ENCODE measurements at regions not wholly inside any gene's neighbourhood (a gene's known extent, or its start where the extent isn't known, plus 50 kb on each side); places are given as distances from the start of the nearest gene placed in this dataset.

DNA sequence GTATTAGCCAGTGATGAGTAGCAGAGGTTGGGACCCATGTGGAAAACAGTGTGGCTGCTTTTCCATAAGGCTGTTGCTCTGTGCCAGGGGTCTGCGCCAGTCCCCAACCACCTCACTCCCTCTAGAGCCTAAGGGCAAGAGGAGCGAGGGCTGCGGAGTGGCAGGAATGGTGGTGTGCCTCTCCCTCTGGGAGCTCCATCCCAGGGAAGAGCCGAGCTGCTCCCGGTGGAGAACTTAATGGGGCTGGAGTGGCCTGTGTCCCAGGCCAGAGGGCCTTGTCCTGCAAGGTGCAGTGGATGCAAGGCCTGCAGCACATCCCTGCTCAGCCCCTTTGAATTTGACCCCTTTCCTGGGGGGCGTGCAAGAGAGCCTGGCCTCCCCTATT lies 105.4 kb upstream of the GRXCR1 start:
- Histone ChIP-seq H3K79me2 (ENCODE audit: insufficient read depth, low read length) (no peaks in the 10 kb centered on the region), H2AFZ (ENCODE audit: low read length) (no peak overlapping the region), H4K20me1 (ENCODE audit: insufficient read depth, low read length, poor library complexity, severe bottlenecking) (no peaks in the 10 kb centered on the region), H3K9ac (ENCODE audit: low read depth, low read length, poor library complexity, severe bottlenecking) (no peak overlapping the region), H3K4me2 (ENCODE audit: low read depth, low read length, poor library complexity, severe bottlenecking) (no peak overlapping the region), H3K27me3 (ENCODE audit: insufficient read depth, low read length, poor library complexity, severe bottlenecking) (no peaks in the 10 kb centered on the region), H3K4me1 (ENCODE audit: insufficient read depth, low read length, poor library complexity, severe bottlenecking) (no peaks in the 10 kb centered on the region), H3K9me2 (replicated peaks; ENCODE audit: low read depth, low read length) (no peaks in the 10 kb centered on the region), H3F3A (ENCODE audit: low read depth) (no peaks in the 10 kb centered on the region), H3K4me3 (ENCODE audit: low read length, poor library complexity, severe bottlenecking) (no peak overlapping the region), H3K9me3 (ENCODE audit: insufficient read depth, low read depth, low read length) (no peaks in the 10 kb centered on the region), H3K36me3 (ENCODE audit: insufficient read depth, low read length) (no peaks in the 10 kb centered on the region)
- TF ChIP-seq EZH2phosphoT487 (IDR thresholded peaks at IDR 0.05; ENCODE audit: borderline replicate concordance) (no peak), CTCF (conservative IDR thresholded peaks at IDR 0.05; ENCODE audit: low read length) (no peak)

- Histone ChIP-seq H3F3A (ENCODE audit: low read depth) (no peaks in the 10 kb centered on the region), H3K36me3 (ENCODE audit: insufficient read depth, low read length) (no peaks in the 10 kb centered on the region), H4K20me1 (ENCODE audit: insufficient read depth, low read length, poor library complexity, severe bottlenecking) (no peaks in the 10 kb centered on the region), H3K9me2 (replicated peaks; ENCODE audit: low read depth, low read length) (no peaks in the 10 kb centered on the region), H3K9ac (ENCODE audit: low read depth, low read length, poor library complexity, severe bottlenecking) (no peak overlapping the region), H3K79me2 (ENCODE audit: insufficient read depth, low read length) (no peaks in the 10 kb centered on the region), H3K9me3 (ENCODE audit: insufficient read depth, low read depth, low read length) (no peaks in the 10 kb centered on the region), H2AFZ (ENCODE audit: low read length) (no peak overlapping the region; the same call in 1 of the 2 replicates), H3K4me3 (ENCODE audit: low read length, poor library complexity, severe bottlenecking) (no peak overlapping the region), H3K4me1 (ENCODE audit: insufficient read depth, low read length, poor library complexity, severe bottlenecking) (no peaks in the 10 kb centered on the region), H3K27me3 (ENCODE audit: insufficient read depth, low read length, poor library complexity, severe bottlenecking) (no peaks in the 10 kb centered on the region), H3K4me2 (ENCODE audit: low read depth, low read length, poor library complexity, severe bottlenecking) (no peak overlapping the region)
- no peak for TF ChIP-seq EZH2phosphoT487 (IDR thresholded peaks at IDR 0.05; ENCODE audit: borderline replicate concordance)
- no peak for TF ChIP-seq CTCF (conservative IDR thresholded peaks at IDR 0.05; ENCODE audit: low read length)
Observed at GRCh38 chr4:42786350-42787078, 106.0 kb upstream of the GRXCR1 start.

GRCh38 chr4:42785817-42786216 lies 106.7 kb upstream of the GRXCR1 start:
- TF ChIP-seq CTCF (conservative IDR thresholded peaks at IDR 0.05; ENCODE audit: low read length) (no peak), EZH2phosphoT487 (IDR thresholded peaks at IDR 0.05; ENCODE audit: borderline replicate concordance) (no peak)
- Histone ChIP-seq H3F3A (ENCODE audit: low read depth) (no peaks in the 10 kb centered on the region), H4K20me1 (ENCODE audit: insufficient read depth, low read length, poor library complexity, severe bottlenecking) (no peaks in the 10 kb centered on the region), H3K4me3 (ENCODE audit: low read length, poor library complexity, severe bottlenecking) (no peak overlapping the region), H3K9me2 (replicated peaks; ENCODE audit: low read depth, low read length) (no peaks in the 10 kb centered on the region), H3K27me3 (ENCODE audit: insufficient read depth, low read length, poor library complexity, severe bottlenecking) (no peaks in the 10 kb centered on the region), H3K36me3 (ENCODE audit: insufficient read depth, low read length) (no peaks in the 10 kb centered on the region), H3K9ac (ENCODE audit: low read depth, low read length, poor library complexity, severe bottlenecking) (no peak overlapping the region), H3K79me2 (ENCODE audit: insufficient read depth, low read length) (no peaks in the 10 kb centered on the region), H3K4me1 (ENCODE audit: insufficient read depth, low read length, poor library complexity, severe bottlenecking) (no peaks in the 10 kb centered on the region), H3K9me3 (ENCODE audit: insufficient read depth, low read depth, low read length) (no peaks in the 10 kb centered on the region), H2AFZ (ENCODE audit: low read length) (no peak overlapping the region; the same call in 1 of the 2 replicates), H3K4me2 (ENCODE audit: low read depth, low read length, poor library complexity, severe bottlenecking) (no peak overlapping the region)
